ENCODE measurements at regions not wholly inside any gene's neighbourhood (a gene's known extent, or its start where the extent isn't known, plus 50 kb on each side); places are given as distances from the start of the nearest gene placed in this dataset.

GRCh38 chr18:41537666-41538065 lies 417.4 kb upstream of the PIK3C3 start:
- DNase-seq = no peak

GRCh38 chr18:41532344-41533086 lies 422.5 kb upstream of the PIK3C3 start:
- no peak for DNase-seq

DNA sequence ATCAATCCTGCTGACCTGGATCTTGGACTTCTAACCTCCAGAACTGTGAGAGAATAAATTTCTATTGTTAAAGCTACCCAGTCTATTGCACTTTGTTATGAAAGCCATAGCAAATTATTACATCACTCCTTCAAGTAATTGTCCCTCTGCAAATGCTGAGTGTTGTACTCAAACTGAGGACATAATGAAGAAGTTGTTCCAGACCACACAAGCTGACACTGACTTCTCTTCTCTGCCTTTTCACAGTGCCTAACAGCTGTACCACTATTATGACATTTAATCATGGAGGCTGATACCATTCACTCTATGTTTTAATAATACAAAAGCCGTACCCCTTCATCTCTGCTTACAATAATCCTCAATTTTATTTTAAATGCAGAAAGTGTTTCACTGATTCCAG lies 424.1 kb upstream of the PIK3C3 start:
- DNase-seq = no peak

DNA sequence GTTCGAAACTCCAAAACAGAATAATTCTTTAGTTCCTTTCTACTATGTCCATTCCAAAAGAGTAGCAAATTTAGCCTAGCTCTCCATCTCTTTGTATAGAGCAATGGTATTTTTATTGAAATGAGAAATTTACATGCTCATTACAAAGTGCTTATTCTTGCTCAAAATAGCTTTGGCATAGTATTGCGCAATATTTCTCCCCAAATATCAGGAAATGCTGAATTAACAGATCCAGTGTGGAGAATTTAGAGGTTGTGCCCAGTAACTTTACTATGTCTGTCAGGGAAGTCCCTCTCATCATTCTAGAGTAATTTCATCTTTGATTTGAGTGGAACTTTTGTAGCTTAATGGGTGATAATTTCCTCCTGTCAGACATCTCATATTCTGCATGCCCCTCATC lies 425.9 kb upstream of the PIK3C3 start:
- no peak for DNase-seq

GRCh38 chr18:41526054-41526453 lies 429.0 kb upstream of the PIK3C3 start:
- DNase-seq = no peak

DNA sequence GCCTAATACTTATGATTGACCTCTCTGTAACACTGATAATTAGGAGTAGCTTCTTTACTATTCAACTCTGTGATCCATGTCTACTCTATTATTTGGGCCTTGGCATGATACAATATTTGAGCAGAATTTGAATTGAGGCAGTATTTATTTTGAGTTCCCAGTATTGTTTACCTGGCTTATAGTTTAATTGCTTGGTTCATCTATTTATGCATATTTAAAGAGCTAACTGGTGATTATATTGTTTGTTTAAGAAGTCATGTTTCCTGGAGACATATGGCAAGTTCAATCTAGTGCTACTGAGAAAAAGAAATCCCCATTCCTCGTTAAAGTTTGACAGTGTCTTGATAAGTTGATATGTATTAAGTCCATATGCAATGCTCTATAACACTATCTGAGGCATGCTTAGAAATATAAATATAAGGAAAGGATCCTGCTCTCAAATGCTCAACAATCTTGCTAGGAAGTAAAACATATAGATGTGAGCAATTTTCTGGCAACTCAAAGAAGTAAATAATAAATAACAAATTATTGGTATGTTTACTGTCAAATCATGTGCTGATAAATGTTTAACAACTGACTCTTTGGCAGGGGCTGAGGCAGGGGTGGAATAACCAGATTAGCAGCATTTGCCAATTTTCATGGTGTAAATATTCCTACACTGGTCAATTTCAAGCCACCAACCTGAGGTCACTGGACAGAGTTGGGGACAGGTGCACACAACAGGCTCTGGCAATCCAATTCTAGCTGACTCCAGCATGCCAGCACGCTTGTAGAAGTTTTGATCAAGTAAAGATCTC lies 430.2 kb upstream of the PIK3C3 start:
- no peak for DNase-seq

GRCh38 chr18:41517142-41517541 lies 437.9 kb upstream of the PIK3C3 start:
- no peak for DNase-seq

GRCh38 chr18:41513438-41513837 lies 441.6 kb upstream of the PIK3C3 start:
- DNase-seq = no peak

GRCh38 chr18:41504316-41504715 lies 450.7 kb upstream of the PIK3C3 start:
- DNase-seq = no peak

DNA sequence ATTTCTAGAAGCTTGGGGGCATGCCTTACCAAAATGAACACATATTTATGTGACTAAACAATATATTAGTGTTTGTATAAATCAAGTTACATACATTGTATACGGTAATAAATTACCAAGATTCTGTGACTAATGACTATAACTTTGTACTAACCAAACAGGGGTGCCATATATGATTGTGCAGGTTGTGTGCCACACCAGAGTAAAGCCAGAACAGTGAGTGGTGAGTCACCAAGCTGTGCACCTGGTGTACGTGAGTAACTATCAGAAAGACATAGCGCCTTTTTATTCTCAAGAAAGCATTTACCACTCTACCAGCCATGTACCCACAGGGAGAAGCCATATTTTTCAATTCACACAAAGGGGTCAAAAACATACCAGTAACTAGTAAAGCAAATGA lies 453.2 kb upstream of the PIK3C3 start:
- no peak for DNase-seq

- no peak for DNase-seq
Observed at GRCh38 chr18:41499345-41499744, 455.7 kb upstream of the PIK3C3 start.

- DNase-seq = no peak
Observed at GRCh38 chr18:41490861-41491260, 464.2 kb upstream of the PIK3C3 start.

GRCh38 chr18:41486575-41486974 lies 468.5 kb upstream of the PIK3C3 start:
- no peak for DNase-seq

- no peak for DNase-seq
Observed at GRCh38 chr18:41484069-41484468, 471.0 kb upstream of the PIK3C3 start.

GRCh38 chr18:41482501-41482900 lies 472.5 kb upstream of the PIK3C3 start:
- DNase-seq = no peak

DNA sequence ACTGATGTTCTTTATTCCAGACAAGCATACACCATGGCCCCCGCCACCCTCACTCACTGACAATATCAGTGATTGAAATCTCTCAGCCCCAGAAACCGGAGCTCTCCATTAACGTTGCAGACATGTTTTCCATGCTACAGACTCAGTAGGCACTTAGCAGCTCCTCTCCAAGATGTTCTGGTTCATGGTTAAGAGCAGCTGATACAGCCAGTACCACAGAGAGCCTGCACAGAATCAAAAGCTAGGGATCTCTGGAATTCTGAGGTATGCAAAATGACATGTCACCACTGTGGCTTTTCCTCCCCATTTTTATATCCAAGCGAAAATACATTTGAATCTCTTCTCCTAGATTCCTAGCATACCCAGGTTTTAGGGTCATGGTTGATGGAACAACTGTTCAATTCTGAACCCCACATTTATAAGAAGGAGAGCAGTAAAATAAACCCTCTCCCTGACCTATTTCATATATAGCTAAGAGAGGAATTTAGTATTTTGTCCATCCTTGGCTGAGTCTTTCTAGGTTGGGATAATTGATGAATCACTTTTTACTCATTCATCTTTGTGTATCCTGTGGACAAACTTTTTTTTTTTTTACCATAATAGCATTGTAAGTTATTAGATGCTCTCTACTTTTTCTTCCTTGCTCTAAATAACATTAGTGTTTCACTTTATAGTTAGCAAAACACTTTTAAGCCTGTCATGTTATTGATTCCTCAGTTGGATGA lies 488.4 kb upstream of the PIK3C3 start:
- no peak for DNase-seq

- no peak for DNase-seq
Observed at GRCh38 chr18:41465386-41465785, 489.6 kb upstream of the PIK3C3 start.

DNA sequence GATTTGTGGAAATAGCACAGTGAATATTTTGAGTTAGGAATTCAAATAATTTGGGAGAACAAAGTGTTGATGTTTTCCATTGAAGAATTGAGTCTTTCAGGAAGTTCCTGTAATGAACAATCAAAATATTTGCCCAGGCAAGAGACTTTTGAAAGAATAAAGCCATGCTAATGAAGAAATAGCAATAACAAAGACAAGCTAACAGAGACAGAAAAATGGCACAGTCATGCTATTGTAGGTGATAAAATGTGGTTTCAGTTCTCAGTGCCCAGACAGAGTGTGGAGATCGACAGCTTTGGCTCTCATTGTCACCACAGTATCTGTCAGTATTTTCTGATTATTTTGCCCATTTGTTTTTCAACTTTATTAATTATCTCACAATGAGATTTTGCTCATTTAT lies 490.8 kb upstream of the PIK3C3 start:
- DNase-seq = no peak

- no peak for DNase-seq
Observed at GRCh38 chr18:41462946-41463345, 492.1 kb upstream of the PIK3C3 start.

DNA sequence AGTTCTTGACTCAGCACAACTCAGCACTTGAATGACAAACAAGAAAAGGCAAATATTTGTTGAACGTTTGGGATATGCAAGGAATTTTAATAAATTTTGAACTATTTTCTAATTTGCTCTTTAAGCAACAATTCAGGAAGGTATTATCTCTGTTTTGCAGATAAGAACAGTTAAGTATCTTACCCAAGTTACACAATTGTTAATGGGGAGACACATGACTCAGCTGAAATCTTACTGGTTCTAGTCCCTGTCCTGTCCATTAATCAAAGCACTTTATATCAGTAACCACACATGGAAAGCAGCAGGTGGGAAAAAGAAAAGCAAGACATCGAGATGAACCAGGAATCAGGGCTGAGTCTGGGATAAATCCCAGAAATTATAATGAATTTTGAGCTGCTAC lies 493.9 kb upstream of the PIK3C3 start:
- DNase-seq = no peak

- no peak for DNase-seq
Observed at GRCh38 chr18:41459656-41460055, 495.4 kb upstream of the PIK3C3 start.

- DNase-seq = no peak
Observed at GRCh38 chr18:41458376-41458775, 496.7 kb upstream of the PIK3C3 start.

GRCh38 chr18:41457765-41458326 lies 497.2 kb upstream of the PIK3C3 start:
- DNase-seq = no peak

Data from central memory CD4-positive, alpha-beta T cell (primary cell).